DMS 273 (cell line): ENCODE measurements at regions not wholly inside any gene's neighbourhood (a gene's known extent, or its start where the extent isn't known, plus 50 kb on each side); places are given as distances from the start of the nearest gene placed in this dataset.
"Not testable (repeated sequence)": the region's sequence is repeated elsewhere in the genome, so short reads cannot be mapped to it uniquely, and the experiment has no call there.

Experiments
- DNase-seq: peaks from one replicate; lab custom pipeline; 2025; ENCODE audit not compliant: unreplicated experiment; lab: John Stamatoyannopoulos, UW

DNA sequence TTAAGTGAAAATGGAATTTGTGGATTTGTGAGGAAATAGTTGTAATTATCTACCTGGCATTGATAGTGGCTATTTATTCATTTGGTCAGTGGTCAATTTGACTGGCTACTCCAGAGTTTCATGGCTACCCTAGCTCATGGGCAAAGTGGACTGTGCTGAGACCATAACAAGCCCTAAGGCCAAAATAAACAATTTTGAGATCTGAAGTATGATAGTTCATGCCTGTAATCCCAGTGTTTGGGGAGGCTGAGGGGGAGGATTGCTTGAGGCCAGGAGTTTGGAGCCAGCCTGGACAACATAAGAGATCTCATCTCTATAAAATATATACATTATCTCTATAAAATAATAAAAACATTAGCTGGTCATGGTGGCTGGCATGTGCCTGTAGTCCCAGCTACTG, 311.7 kb downstream of the HIVEP2 start:
- DNase-seq, result no peak

DNA sequence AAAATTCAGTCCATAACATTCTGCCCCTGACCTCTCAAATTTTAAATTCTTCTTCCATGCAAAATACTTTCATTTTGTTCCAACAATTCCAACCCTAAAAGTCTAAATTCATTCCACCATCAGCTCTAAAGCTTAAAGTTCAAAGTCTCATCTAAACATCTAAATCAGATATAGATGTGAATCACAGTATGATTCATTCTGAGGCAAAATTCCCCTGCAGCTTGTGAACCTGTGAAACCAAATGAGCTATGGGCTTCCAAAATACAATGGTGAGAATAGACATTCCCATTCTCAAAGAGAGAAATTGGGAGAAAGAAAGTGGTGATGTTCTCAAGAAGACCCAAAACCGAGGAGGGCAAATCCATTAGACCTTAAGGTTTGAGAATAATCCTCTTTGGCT, 309.8 kb downstream of the HIVEP2 start:
- DNase-seq, result no peak

DNA sequence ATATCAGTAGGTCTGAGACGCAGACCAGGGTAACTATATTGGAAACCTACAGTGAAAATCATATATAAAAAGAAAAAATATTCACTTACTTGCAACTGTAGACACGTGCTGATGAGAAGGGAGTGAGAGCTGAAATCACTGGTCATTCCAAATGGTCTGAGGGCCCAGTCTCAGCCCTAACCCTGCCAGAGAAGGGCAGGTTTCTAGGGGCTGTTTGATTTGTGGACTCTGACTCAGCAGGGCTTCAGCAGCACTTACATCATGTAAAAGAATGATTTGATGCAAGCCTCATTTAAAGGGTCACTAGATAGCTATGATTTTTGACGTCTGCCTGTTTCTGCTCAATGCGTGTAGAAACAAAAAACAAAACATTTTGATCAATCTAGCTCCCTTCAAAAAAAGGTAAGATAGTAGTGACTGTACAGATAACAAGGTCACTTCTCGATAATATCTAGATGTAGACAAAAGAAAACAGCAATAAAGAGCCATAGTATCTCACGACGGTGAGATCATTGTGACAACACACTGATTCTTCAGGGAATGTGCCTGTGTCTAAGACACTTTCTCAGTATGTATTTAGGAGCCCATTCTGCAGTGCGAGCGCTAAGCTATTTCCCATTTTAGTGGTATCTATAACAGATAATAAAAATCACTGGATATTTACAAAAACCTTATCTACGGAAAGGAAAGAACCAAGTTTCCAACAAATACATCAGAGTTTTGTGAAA, 307.2 kb downstream of the HIVEP2 start:
- no peak for DNase-seq

DNA sequence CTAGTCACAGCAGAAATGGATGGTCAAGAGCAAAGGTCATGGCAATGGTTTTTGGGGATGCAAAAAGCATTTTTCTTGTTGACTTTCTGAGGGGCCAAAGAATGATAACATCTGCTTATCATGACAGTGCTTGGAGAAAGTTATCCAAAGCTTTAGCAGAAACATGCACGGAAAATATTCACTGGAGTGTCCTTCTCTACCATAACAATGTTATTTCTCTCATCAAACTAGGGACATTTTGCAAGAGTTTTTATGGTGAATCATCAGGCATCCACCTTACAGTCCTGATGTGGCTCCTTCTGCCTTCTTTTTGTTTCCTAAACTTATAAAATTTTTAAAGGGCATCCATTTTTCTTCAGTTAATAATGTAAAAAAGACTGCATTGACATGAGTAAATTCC, 302.3 kb downstream of the HIVEP2 start:
- no peak for DNase-seq

- no peak for DNase-seq
Observed at GRCh38 chr6:142644866-142645265, 300.1 kb downstream of the HIVEP2 start.

- no peak for DNase-seq
Observed at GRCh38 chr6:142645663-142646062, 299.3 kb downstream of the HIVEP2 start.

DNA sequence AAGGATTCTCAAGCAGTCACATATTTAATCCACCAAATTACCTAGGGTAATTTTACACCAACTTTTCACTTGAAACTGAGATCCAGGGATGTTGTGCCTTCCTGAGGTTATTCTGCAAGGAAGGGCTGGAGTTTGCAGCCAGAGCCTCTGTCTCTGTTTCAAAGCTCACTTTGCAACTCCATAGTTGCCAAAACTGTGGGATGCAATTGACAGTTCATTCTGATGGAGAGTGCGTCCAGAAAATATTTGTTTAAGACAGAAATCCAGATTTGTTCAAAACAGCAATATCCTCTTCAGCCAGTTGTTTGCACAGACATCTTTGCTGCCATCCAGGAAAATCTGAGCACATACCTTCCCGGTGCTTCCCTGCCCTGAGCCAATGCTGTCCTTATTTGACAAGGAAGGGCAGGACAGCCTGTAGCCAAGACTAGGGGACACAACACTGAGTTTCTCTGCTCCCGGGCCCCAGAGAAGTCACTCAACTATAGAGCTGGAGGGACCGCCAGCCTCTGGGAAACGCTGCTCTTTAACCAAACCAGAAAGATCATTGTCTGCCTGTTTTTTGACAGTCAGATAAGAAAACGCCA, 297.4 kb downstream of the HIVEP2 start:
- no peak for DNase-seq

GRCh38 chr6:142648036-142648451, 296.9 kb downstream of the HIVEP2 start:
- DNase-seq, result peak; percentile 30

- no peak for DNase-seq
Observed at GRCh38 chr6:142648526-142648925, 296.4 kb downstream of the HIVEP2 start.

GRCh38 chr6:142649438-142650234, 295.3 kb downstream of the HIVEP2 start:
- not testable (repeated sequence) for DNase-seq

- no peak for DNase-seq
Observed at GRCh38 chr6:142651384-142651783, 293.6 kb downstream of the HIVEP2 start.

- no peak for DNase-seq
Observed at GRCh38 chr6:142653710-142654420, 291.1 kb downstream of the HIVEP2 start.

DNA sequence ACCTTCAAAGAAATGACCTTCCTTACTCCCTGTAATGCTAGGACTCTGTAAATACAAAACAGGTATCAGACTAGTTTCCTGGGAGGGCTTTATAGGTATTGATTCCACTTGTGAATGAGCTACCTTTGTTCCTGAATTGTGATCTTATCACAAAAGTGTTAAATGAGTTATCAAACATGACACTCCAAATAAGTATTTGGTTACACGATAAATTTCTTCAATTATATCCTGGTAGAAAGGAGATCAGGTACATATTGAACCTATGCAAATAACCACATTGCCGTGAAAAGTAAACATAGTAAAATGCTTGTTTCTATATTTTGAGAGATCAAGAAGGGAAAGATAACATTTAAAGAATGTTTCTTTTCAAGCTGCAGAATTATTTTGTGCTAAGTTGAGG, 285.3 kb downstream of the HIVEP2 start:
- DNase-seq, result no peak

- DNase-seq, result no peak
Observed at GRCh38 chr6:142665393-142665792, 279.6 kb downstream of the HIVEP2 start.

DNA sequence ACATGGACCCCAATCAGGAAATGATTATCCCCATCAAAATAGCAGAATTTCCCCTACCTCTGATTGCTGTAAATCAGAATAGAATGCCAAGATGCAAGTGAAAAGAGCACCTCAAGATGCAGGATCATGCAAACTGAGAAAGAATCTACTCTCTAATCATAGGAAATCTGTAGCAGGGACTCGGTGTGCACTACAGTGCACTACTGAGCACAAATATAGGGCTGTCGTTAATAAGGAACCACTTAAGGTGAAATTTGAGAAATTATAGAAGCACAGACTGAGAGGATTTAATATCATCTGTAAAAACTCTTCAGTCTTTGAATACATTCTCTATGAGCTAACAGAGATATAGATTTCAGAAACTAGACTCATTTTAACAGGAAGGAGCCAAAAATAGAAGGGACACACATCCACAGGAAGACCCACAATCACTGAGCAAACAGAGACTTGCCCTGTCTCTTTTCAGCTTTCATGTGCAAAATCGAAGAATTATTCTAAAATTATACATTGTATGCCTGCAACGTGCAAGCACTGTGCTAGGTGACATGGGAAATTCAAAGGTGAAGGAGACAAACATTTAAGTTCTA, 278.3 kb downstream of the HIVEP2 start:
- DNase-seq, result no peak

DNA sequence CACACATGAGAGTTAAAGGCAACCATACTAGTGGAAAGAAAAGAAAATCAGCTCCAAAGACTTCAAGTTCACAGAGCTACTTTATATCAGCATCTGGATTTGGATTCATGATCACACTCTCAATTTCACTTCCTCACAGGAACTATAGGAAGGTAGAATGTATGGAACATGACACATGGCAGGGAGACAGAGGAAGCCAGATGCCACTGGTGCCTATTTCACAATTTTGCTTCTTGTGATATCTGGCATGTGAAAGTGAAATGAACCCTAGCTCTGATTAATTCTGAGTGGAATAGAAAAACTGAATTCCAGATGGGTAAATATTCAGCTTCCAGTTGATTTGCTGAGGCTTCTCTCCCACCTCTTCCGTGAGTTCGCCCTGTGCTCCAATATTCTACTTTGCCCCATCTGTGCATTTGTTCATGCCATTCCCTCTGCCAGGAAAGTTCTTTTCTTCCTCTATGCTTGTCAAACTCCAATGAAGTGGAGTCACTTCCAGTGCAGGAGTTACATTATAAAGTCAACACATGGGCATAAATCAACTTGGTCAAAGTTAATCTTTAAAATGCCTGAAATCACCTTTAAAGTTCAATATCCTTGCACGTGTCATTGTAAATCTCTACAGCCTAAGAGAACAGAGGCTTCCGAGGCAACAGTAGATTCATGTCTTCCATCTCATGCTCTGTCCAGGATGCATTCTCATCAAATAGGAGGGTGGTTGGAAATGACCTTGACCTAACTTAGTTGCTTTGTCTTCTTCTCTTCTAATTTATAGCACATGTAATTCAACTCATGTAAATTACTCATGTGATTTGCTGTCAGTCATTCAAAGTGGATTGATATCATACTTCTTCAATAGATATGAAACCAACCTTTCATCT, 275.3 kb downstream of the HIVEP2 start:
- no peak for DNase-seq

DNA sequence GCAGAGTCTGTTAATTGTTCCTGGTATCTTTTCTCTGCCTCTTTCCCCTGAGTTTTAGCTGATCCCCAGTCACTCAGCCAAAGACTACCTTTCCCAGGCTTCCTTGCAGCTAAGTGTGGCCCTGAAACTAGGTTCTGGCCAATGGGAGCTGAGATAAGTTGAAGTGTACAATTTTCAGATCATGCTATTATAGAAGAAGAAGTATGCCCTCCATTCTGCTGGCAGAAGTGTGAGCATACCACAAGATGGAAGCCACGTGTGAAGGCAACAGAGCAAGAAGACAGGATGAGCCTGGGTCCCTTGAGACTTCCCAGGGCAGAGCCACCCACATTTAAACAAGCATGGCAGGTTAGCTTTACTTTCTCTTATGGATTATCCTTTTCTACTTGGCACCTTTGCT, 273.2 kb downstream of the HIVEP2 start:
- no peak for DNase-seq

DNA sequence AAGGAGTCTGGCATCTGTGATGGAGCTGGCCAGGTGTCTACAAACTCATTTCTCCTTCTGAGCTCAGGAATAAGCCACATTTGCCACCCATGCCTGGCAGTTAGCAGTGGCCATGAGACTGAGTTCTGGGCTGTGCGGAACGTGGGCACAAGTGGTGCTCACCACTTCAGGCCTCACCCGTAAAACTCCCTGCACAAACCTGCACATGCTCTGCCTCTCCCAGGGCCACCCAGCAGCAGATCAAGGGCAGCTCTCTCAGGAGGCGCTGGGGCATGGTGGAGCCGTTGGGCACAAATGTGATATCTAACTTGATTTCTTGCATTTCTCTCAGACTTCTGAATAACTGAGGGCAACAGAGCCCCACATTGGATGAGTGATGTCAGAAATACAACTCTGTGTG, 269.5 kb downstream of the HIVEP2 start:
- DNase-seq, result no peak

DNA sequence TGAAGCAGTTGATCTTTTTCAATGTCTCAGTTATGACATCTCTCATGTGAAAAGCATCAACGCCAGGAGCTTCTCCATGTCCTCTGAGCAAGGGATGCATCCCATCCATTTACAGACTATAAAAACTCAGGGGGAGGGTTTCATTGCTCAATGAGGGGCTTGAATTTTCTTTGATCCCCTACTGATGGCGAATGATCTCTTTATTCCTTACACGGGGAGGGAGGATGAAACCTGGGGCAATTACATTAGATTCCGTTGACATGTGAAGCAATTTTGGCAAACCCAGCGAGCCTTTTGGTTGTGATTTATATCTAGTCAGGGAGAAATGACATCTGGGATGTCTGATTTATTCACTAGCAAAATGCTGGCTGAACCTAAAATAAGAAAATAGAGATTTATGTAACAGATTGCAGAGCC, 268.9 kb downstream of the HIVEP2 start:
- no peak for DNase-seq

- DNase-seq, result no peak
Observed at GRCh38 chr6:142676647-142677192, 268.3 kb downstream of the HIVEP2 start.
